Activated T-cell treated with anti-CD3 and anti-CD28 coated beads, Interleukin-2, amount 50 U/mL, for 24 hours (primary cell): ENCODE measurements at regions not wholly inside any gene's neighbourhood (a gene's known extent, or its start where the extent isn't known, plus 50 kb on each side); places are given as distances from the start of the nearest gene placed in this dataset.
"Not testable (repeated sequence)": the region's sequence is repeated elsewhere in the genome, so short reads cannot be mapped to it uniquely, and the experiment has no call there.

Source experiments
- DNase-seq: peaks from one replicate; pipeline ENCODE4 v3.0.0-alpha.2; 2020
- H3K27ac Mint-ChIP-seq: 2 replicates; pipeline ENCODE4 v1.8.0; 2020; ENCODE audit warnings: mild to moderate bottlenecking, mixed read lengths
- H3K27me3 Mint-ChIP-seq: 2 replicates; pipeline ENCODE4 v1.8.0; 2020; ENCODE audit warnings: mixed read lengths
- H3K36me3 Mint-ChIP-seq: 2 replicates; pipeline ENCODE4 v1.8.0; 2020; ENCODE audit warnings: low read depth, mixed read lengths
- H3K4me1 Mint-ChIP-seq: 2 replicates; pipeline ENCODE4 v1.8.0; 2020; ENCODE audit warnings: low read depth, mixed read lengths
- H3K4me3 Mint-ChIP-seq: 2 replicates; pipeline ENCODE4 v1.8.0; 2020; ENCODE audit warnings: mild to moderate bottlenecking, moderate library complexity, mixed read lengths
- H3K9me3 Mint-ChIP-seq: 2 replicates; pipeline ENCODE4 v1.8.0; 2020; ENCODE audit warnings: mixed read lengths

- Mint-ChIP-seq H3K9me3 (peaks cover 8% of the 10 kb centered on the region), H3K4me1 (no peaks in the 10 kb centered on the region), H3K4me3 (no peak overlapping the region), H3K36me3 (no peaks in the 10 kb centered on the region), H3K27ac (no peak overlapping the region), H3K27me3 (peaks cover 10% of the 10 kb centered on the region)
- no peak for DNase-seq
These were observed 155.9 kb upstream of the NUDT4 start for GRCh38 chr12:93221841-93222240.

DNA sequence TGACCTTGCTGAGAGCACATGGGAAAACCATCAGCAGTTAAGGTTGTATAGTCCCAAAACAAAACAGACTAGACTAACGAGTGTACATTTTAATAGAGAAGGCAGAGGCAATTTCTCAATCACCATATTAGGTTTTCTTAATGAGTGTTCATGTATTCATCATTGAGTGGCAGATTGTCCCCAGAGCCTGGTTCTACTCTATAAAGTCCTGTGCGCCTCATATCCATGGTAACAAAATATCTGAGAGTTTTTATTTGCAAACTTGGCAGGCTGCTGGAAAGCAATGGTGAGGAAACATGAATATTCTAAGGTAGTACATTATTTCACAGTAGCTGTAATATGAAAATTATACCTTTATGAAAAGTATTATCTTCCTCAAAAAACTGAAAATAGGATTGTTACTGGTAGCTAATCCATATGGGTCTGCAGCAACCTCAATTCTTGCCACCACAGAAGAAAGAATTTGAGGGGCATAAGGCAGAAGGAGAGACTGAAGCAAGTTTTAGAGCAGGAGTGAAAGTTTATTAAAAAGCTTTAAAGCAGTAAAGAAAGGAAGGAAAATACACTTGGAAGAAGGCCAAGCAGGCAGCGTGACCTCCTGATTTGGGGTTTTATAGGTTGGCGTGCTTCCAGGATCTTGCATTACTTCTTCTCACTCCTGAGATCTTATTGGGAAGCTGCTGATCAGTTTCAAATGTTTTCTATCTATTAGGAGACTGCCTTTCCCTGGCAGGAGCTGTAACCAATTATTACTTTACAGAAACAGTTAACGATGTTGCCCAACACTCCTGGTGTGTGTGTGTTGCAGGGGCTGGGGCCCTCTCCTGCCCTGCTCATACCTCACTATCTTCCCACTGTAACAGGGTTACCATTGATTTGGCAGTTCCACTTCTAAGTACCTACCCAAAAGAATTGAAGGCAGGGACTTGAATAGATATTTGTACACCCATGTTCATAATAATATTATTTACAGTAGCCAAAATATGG, 154.0 kb upstream of the NUDT4 start:
- Mint-ChIP-seq H3K27ac (no peak overlapping the region), H3K36me3 (no peaks in the 10 kb centered on the region), H3K9me3 (peaks cover 8% of the 10 kb centered on the region), H3K27me3 (peaks cover 3% of the 10 kb centered on the region), H3K4me3 (no peak overlapping the region), H3K4me1 (no peaks in the 10 kb centered on the region)
- no peak for DNase-seq

- Mint-ChIP-seq H3K4me1 (no peaks in the 10 kb centered on the region), H3K27ac (no peak overlapping the region), H3K36me3 (no peaks in the 10 kb centered on the region), H3K9me3 (peaks cover 8% of the 10 kb centered on the region), H3K27me3 (no peaks in the 10 kb centered on the region), H3K4me3 (no peak overlapping the region)
- DNase-seq: no peak
These were observed 152.6 kb upstream of the NUDT4 start for GRCh38 chr12:93225094-93225493.

GRCh38 chr12:93226361-93226760, 151.4 kb upstream of the NUDT4 start:
- H3K27ac Mint-ChIP-seq: no peak overlapping the region
- H3K27me3 Mint-ChIP-seq: no peaks in the 10 kb centered on the region
- H3K36me3 Mint-ChIP-seq: no peaks in the 10 kb centered on the region
- no peak for DNase-seq
- H3K9me3 Mint-ChIP-seq: peaks cover 6% of the 10 kb centered on the region
- no peak overlapping the region for H3K4me3 Mint-ChIP-seq
- no peaks in the 10 kb centered on the region for H3K4me1 Mint-ChIP-seq

- no peak overlapping the region for H3K4me3 Mint-ChIP-seq
- no peak for DNase-seq
These were observed 148.0 kb upstream of the NUDT4 start for GRCh38 chr12:93229494-93230325.

DNA sequence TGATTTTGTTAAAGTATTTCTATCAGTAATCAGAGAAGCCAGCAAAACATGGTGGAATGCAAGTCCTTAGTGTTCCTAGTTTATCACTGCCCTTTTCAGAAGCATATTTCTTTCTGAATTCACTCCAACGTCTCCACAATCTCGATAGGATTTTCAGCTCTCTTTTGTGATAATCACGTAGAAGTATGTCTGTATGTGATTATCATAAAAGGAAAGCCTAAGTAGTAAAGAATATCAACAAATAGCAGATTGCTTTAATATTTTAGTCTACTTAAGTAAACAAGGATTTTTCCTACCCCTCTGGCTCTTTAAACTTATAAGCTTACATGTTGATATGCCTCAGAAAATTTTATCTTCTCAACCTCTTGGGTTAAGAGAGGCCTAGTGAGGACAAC, 147.4 kb upstream of the NUDT4 start:
- no peak for DNase-seq
- no peaks in the 10 kb centered on the region for H3K9me3 Mint-ChIP-seq
- peaks cover 6% of the 10 kb centered on the region for H3K27me3 Mint-ChIP-seq
- H3K27ac Mint-ChIP-seq: no peak overlapping the region
- H3K4me1 Mint-ChIP-seq: no peaks in the 10 kb centered on the region
- H3K36me3 Mint-ChIP-seq: no peaks in the 10 kb centered on the region
- no peak overlapping the region for H3K4me3 Mint-ChIP-seq

More at GRCh38 chr12:93229494-93230325, 148.0 kb upstream of the NUDT4 start:
- Mint-ChIP-seq H3K9me3 (no peaks in the 10 kb centered on the region), H3K27me3 (peaks cover 2% of the 10 kb centered on the region), H3K27ac (no peak overlapping the region), H3K36me3 (no peaks in the 10 kb centered on the region), H3K4me1 (no peaks in the 10 kb centered on the region)

DNA sequence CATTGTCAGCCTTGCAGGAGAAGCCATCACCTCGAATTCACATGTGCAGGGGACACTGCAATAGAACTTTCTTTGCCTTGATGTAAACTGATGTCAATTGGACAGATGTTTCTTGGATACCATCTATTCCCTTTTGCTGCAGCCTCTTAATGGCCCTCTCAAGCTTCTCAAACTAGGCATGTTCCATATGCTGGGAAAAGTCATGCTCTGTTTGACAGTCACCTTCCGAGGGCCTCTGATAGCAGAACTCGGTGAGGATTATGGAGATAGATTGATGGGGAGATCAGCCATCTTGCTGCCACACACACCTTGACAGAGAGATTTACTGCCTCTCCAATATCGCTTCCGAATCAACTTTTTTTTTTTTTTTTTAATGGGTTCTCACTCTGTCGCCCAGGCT, 145.8 kb upstream of the NUDT4 start:
- Mint-ChIP-seq H3K9me3 (no peaks in the 10 kb centered on the region), H3K4me1 (no peaks in the 10 kb centered on the region), H3K27ac (no peak overlapping the region), H3K27me3 (peaks cover 9% of the 10 kb centered on the region), H3K36me3 (no peaks in the 10 kb centered on the region), H3K4me3 (no peak overlapping the region)
- no peak for DNase-seq

GRCh38 chr12:93234641-93235040, 143.1 kb upstream of the NUDT4 start:
- H3K27me3 Mint-ChIP-seq: peaks cover 9% of the 10 kb centered on the region
- H3K4me3 Mint-ChIP-seq: no peak overlapping the region
- no peak for DNase-seq
- no peaks in the 10 kb centered on the region for H3K4me1 Mint-ChIP-seq
- peaks cover 3% of the 10 kb centered on the region for H3K9me3 Mint-ChIP-seq
- H3K36me3 Mint-ChIP-seq: no peaks in the 10 kb centered on the region
- H3K27ac Mint-ChIP-seq: no peak overlapping the region

GRCh38 chr12:93235881-93236280, 141.8 kb upstream of the NUDT4 start:
- H3K4me1 Mint-ChIP-seq: no peaks in the 10 kb centered on the region
- peaks cover 12% of the 10 kb centered on the region for H3K9me3 Mint-ChIP-seq
- peaks cover 9% of the 10 kb centered on the region for H3K27me3 Mint-ChIP-seq
- H3K27ac Mint-ChIP-seq: no peak overlapping the region
- no peak for DNase-seq
- no peak overlapping the region for H3K4me3 Mint-ChIP-seq
- H3K36me3 Mint-ChIP-seq: no peaks in the 10 kb centered on the region

GRCh38 chr12:93237235-93237915, 140.3 kb upstream of the NUDT4 start:
- Mint-ChIP-seq H3K27ac (no peak overlapping the region), H3K4me1 (no peaks in the 10 kb centered on the region), H3K9me3 (peaks cover 12% of the 10 kb centered on the region), H3K27me3 (peaks cover 7% of the 10 kb centered on the region), H3K4me3 (no peak overlapping the region), H3K36me3 (no peaks in the 10 kb centered on the region)
- DNase-seq: no peak

DNA sequence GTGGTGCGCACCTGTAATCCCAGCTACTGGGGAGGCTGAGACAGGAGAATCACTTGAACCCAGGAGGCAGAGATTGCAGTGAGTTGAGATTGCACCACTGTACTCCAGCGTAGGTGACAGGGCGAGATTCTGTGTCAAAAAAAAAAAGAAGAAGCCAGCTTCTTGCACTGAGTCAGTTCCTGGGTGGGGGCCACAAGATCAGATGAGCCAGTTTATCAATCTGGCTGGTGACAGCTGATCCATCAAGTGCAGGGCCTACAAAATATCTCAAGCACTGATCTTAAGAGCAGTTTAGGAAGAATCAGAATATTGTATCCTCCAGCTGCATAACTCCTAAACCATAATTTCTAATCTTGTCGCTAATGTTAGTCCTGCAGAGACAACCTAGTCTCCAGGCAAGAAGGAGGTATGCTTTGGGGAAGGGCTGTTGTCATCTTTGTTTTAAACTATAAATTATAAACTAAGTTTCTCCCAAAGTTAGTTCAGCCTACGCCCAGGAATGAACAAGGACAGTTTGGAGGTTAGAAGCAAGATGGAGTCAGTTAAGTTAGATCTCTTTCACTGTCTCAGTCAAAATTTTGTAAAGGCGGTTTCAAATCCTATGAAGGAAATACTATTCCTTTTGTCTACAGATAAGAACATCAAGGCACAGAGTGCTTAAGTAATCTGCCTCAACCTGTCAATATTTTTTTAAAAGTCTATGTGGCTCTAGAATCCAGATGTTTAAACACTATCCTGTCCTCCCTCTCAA, 139.0 kb upstream of the NUDT4 start:
- H3K36me3 Mint-ChIP-seq, H3K27ac Mint-ChIP-seq, H3K27me3 Mint-ChIP-seq, H3K4me3 Mint-ChIP-seq, H3K4me1 Mint-ChIP-seq, DNase-seq: not testable (repeated sequence)
- H3K9me3 Mint-ChIP-seq: peaks cover 12% of the 10 kb centered on the region

GRCh38 chr12:93239789-93240188, 137.9 kb upstream of the NUDT4 start:
- Mint-ChIP-seq H3K4me1 (peaks cover 16% of the 10 kb centered on the region), H3K9me3 (peaks cover 12% of the 10 kb centered on the region)
- not testable (repeated sequence) for H3K27ac Mint-ChIP-seq, DNase-seq, H3K27me3 Mint-ChIP-seq, H3K4me3 Mint-ChIP-seq, H3K36me3 Mint-ChIP-seq

- Mint-ChIP-seq H3K36me3 (no peaks in the 10 kb centered on the region), H3K27me3 (no peaks in the 10 kb centered on the region), H3K4me1 (peaks cover 29% of the 10 kb centered on the region), H3K9me3 (peaks cover 12% of the 10 kb centered on the region), H3K4me3 (no peak overlapping the region), H3K27ac (no peak overlapping the region)
- DNase-seq: no peak
These were observed 135.4 kb upstream of the NUDT4 start for GRCh38 chr12:93242154-93242972.
